ENCODE measurements at regions not wholly inside any gene's neighbourhood (a gene's known extent, or its start where the extent isn't known, plus 50 kb on each side); places are given as distances from the start of the nearest gene placed in this dataset.

DNA sequence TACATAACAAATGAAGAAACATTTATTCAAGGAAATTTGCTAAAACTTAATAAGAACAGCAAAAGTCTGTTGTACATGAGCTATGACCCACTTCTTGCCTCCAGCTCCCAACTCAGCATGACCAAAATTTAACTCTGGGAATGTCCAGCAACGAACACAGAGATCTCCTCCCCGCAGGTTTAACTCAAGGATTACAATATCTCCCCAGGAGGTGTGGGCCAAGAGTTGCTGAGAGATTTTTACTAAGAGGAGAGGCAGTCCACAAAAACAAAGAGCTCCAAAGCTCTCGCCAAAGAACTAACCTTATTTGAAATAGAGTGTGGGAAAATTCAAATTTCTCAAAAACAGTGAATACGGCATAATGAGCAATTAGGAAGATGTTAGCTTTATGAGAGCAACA lies 318.5 kb downstream of the GRB14 start:
- no peaks in the 10 kb centered on the region for H3K9me3 ChIP-seq
- no peaks in the 10 kb centered on the region for H3K36me3 ChIP-seq
- DNase-seq: no peak
- H3K4me1 ChIP-seq (ENCODE audit: insufficient read depth): no peaks in the 10 kb centered on the region
- no peaks in the 10 kb centered on the region for H3K27me3 ChIP-seq
- H3K27ac ChIP-seq: no peak overlapping the region
- H3K4me3 ChIP-seq: no peak overlapping the region
- TF ChIP-seq EP300 (IDR thresholded peaks at IDR 0.05) (no peak), CTCF (IDR thresholded peaks at IDR 0.05) (no peak), POLR2A (IDR thresholded peaks at IDR 0.05) (no peak)
- 73 to 79% (median 75%) methylated on average over 4 of the region's 4 CpGs for WGBS, 3 donors
- intact Hi-C loops (cut with DNase I): no loop called here

DNA sequence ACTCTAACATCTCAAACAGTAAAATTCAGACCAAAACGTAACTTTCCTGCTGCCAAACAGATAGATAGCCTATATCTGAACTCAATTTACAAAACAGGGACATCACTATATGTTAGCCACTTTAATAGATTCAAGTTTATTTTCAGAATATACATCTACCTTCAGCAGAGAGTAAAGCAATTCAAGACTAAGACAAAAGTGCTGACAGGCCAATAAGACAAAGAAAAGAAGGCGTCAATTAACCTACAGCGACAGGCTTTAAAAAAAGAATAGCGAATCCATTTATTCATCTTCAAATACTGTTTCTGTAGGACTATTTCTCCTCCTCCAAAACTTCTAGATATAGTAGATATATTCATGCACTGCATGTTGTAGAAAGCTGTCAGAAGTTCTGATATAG lies 333.0 kb downstream of the GRB14 start:
- Histone ChIP-seq H3K4me3 (no peak overlapping the region), H3K27ac (no peak overlapping the region), H3K4me1 (ENCODE audit: insufficient read depth) (no peaks in the 10 kb centered on the region), H3K27me3 (no peaks in the 10 kb centered on the region), H3K9me3 (no peaks in the 10 kb centered on the region), H3K36me3 (no peaks in the 10 kb centered on the region)
- intact Hi-C loops (cut with DNase I): no loop called here
- 78 to 84% (median 81%) methylated on average over 4 of the region's 4 CpGs for WGBS, 3 donors
- DNase-seq: no peak
- TF ChIP-seq POLR2A (IDR thresholded peaks at IDR 0.05) (no peak), CTCF (IDR thresholded peaks at IDR 0.05) (no peak), EP300 (IDR thresholded peaks at IDR 0.05) (no peak)

- Histone ChIP-seq H3K4me1 (ENCODE audit: insufficient read depth) (no peaks in the 10 kb centered on the region), H3K27me3 (no peaks in the 10 kb centered on the region), H3K9me3 (no peaks in the 10 kb centered on the region), H3K4me3 (no peak overlapping the region), H3K36me3 (no peaks in the 10 kb centered on the region), H3K27ac (no peak overlapping the region)
- no peak for TF ChIP-seq POLR2A (IDR thresholded peaks at IDR 0.05)
- no peak for TF ChIP-seq EP300 (IDR thresholded peaks at IDR 0.05)
- TF ChIP-seq CTCF (IDR thresholded peaks at IDR 0.05): no peak
- 59 to 74% (median 62%) methylated on average over 2 of the region's 2 CpGs for WGBS, 3 donors
- DNase-seq: no peak
- intact Hi-C loops (cut with DNase I): no loop called here
These were observed 334.2 kb downstream of the GRB14 start for GRCh38 chr2:164287056-164287455.

- no peaks in the 10 kb centered on the region for H3K9me3 ChIP-seq
- intact Hi-C loops (cut with DNase I): no loop called here
- no peaks in the 10 kb centered on the region for H3K27me3 ChIP-seq
- H3K4me3 ChIP-seq: no peak overlapping the region
- DNase-seq: no peak
- H3K27ac ChIP-seq: no peak overlapping the region
- H3K36me3 ChIP-seq: no peaks in the 10 kb centered on the region
- TF ChIP-seq CTCF (IDR thresholded peaks at IDR 0.05): no peak
- no peak for TF ChIP-seq EP300 (IDR thresholded peaks at IDR 0.05)
- TF ChIP-seq POLR2A (IDR thresholded peaks at IDR 0.05): no peak
- WGBS, 3 donors: 79 to 81% (median 80%) methylated on average over 2 of the region's 2 CpGs
- no peaks in the 10 kb centered on the region for H3K4me1 ChIP-seq (ENCODE audit: insufficient read depth)
These were observed 335.7 kb downstream of the GRB14 start for GRCh38 chr2:164285576-164285975.

GRCh38 chr2:164281896-164282295 lies 339.4 kb downstream of the GRB14 start:
- WGBS, 3 donors: 78 to 80% (median 79%) methylated on average over 1 of the region's 1 CpG
- no peak for TF ChIP-seq EP300 (IDR thresholded peaks at IDR 0.05)
- TF ChIP-seq POLR2A (IDR thresholded peaks at IDR 0.05): no peak
- no peak for TF ChIP-seq CTCF (IDR thresholded peaks at IDR 0.05)

More at GRCh38 chr2:164281896-164282295, 339.4 kb downstream of the GRB14 start:
- DNase-seq: no peak
- no peaks in the 10 kb centered on the region for H3K4me1 ChIP-seq (ENCODE audit: insufficient read depth)
- no peaks in the 10 kb centered on the region for H3K27me3 ChIP-seq
- no peaks in the 10 kb centered on the region for H3K36me3 ChIP-seq
- no peaks in the 10 kb centered on the region for H3K9me3 ChIP-seq
- intact Hi-C loops (cut with DNase I): no loop called here
- H3K4me3 ChIP-seq: no peak overlapping the region
- H3K27ac ChIP-seq: no peak overlapping the region
